Caki2 (cell line): ENCODE measurements at regions not wholly inside any gene's neighbourhood (a gene's known extent, or its start where the extent isn't known, plus 50 kb on each side); places are given as distances from the start of the nearest gene placed in this dataset.
"Not testable (repeated sequence)": the region's sequence is repeated elsewhere in the genome, so short reads cannot be mapped to it uniquely, and the experiment has no call there.

Source experiments
- DNase-seq: peaks from one replicate; pipeline ENCODE4 v3.0.0-alpha.2; 2015; ENCODE audit warnings: low read depth
- in situ Hi-C: cut with HindIII; loops from 2 replicates; pipeline ENCODE4 v1.10.0; 2016; ENCODE audit warnings: low sequenced_read_pairs, low pct_unique_long_range_greater_than_20kb, mixed read lengths

GRCh38 chr6:167737205-167737830 lies 89.4 kb upstream of the AFDN start:
- no peak for DNase-seq
- in situ Hi-C loops, result no loop called here

- in situ Hi-C loops, result no loop called here
- DNase-seq, result no peak
Observed at GRCh38 chr6:167738386-167738785, 88.3 kb upstream of the AFDN start.

GRCh38 chr6:167739721-167740475 lies 86.8 kb upstream of the AFDN start:
- in situ Hi-C loops, result no loop called here
- no peak for DNase-seq

GRCh38 chr6:167742719-167743303 lies 83.9 kb upstream of the AFDN start:
- no peak for DNase-seq
- in situ Hi-C loops, result no loop called here

- DNase-seq, result no peak
- in situ Hi-C loops, result no loop called here
Observed at GRCh38 chr6:167744681-167745669, 81.7 kb upstream of the AFDN start.

GRCh38 chr6:167745670-167746389 lies 80.9 kb upstream of the AFDN start:
- in situ Hi-C loops, result no loop called here
- DNase-seq, result no peak

GRCh38 chr6:167746390-167746907 lies 80.3 kb upstream of the AFDN start:
- DNase-seq, result no peak
- in situ Hi-C loops, result no loop called here

- in situ Hi-C loops, result no loop called here
- DNase-seq, result no peak
Observed at GRCh38 chr6:167746975-167747374, 79.7 kb upstream of the AFDN start.

- DNase-seq, result no peak
- in situ Hi-C loops, result no loop called here
Observed at GRCh38 chr6:167747645-167748044, 79.1 kb upstream of the AFDN start.

- no peak for DNase-seq
- in situ Hi-C loops, result no loop called here
Observed at GRCh38 chr6:167748046-167748445, 78.7 kb upstream of the AFDN start.

GRCh38 chr6:167748458-167749379 lies 78.0 kb upstream of the AFDN start:
- no peak for DNase-seq
- in situ Hi-C loops, result no loop called here

GRCh38 chr6:167750956-167751358 lies 75.8 kb upstream of the AFDN start:
- DNase-seq, result no peak
- in situ Hi-C loops, result no loop called here

- no peak for DNase-seq
- in situ Hi-C loops, result no loop called here
Observed at GRCh38 chr6:167751579-167752115, 75.1 kb upstream of the AFDN start.

GRCh38 chr6:167753281-167753680 lies 73.4 kb upstream of the AFDN start:
- in situ Hi-C loops, result not testable (repeated sequence)

GRCh38 chr6:167754691-167755090 lies 72.0 kb upstream of the AFDN start:
- no peak for DNase-seq
- in situ Hi-C loops, result no loop called here

More at GRCh38 chr6:167753281-167753680, 73.4 kb upstream of the AFDN start:
- DNase-seq, result not testable (repeated sequence)

- in situ Hi-C loops, result no loop called here
- no peak for DNase-seq
Observed at GRCh38 chr6:167755461-167755860, 71.2 kb upstream of the AFDN start.
